GM10248 (cell line): ENCODE measurements at regions not wholly inside any gene's neighbourhood (a gene's known extent, or its start where the extent isn't known, plus 50 kb on each side); places are given as distances from the start of the nearest gene placed in this dataset.

Experiments
- CTCF ChIA-PET: fragments of 300-600 bp; sonication (Branson Sonifier 250); formaldehyde crosslinking; extraction: SDS; loops from one replicate; lab custom pipeline; 2021; ENCODE audit warnings: antibody characterized with exemption; lab: Yijun Ruan, JAX
- POLR2A ChIA-PET: fragments of 350-650 bp; sonication (Branson Sonifier 250); formaldehyde crosslinking; extraction: SDS; loops from one replicate; lab custom pipeline; 2020; ENCODE audit warnings: antibody characterized with exemption; lab: Yijun Ruan, JAX
- DNase-seq: peaks from one replicate; pipeline ENCODE4 v3.0.0; 2012; ENCODE audit errors: extremely low spot score
- CTCF ChIP-seq: IDR thresholded peaks from 2 replicates; pipeline ENCODE4 v1.5.1; 2012; ENCODE audit warnings: mild to moderate bottlenecking, low read depth; ENCODE audit errors: extremely low read depth, missing control alignments, control extremely low read depth

- no peak for DNase-seq
- POLR2A ChIA-PET: no interaction called here
- no peak for TF ChIP-seq CTCF
- CTCF ChIA-PET: no interaction called here
Observed at GRCh38 chrX:39648548-39649254, 449.1 kb downstream of the BCOR start.

DNA sequence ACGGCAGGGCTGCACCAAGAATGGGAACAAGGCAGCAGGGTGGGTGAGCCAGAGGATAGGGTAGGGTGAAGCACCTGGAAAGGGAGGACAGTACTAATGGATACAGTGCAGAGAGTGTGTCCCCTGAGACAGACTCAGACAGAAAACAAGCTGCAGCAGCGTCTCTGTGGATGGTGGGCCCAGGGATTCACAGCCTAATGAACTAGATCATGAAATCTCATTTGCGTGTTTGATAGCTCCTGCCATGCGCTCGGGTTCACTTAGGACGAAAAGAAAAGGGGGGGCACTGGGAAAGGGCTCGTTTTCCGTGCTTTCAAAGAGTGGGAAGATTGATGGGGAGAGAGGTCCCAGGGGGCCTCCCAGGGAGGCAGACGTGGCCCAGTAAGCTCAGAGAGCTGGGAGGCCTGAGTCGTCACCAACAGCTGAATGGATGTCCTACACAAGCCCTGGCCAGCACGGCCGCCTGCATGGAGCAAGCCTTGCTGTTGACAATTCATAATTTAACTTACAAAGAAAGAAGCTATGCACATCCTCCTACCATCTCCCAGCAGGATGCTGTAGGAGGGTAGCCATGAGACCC is 446.9 kb downstream of the BCOR start:
- DNase-seq: no peak
- ChIA-PET POLR2A (no interaction called here), CTCF (no interaction called here)
- TF ChIP-seq CTCF: no peak

- ChIA-PET POLR2A (no interaction called here), CTCF (no interaction called here)
- peak; percentile 27 for TF ChIP-seq CTCF
- DNase-seq: peak; percentile 24
Observed at GRCh38 chrX:39652336-39652735, 445.4 kb downstream of the BCOR start.

DNA sequence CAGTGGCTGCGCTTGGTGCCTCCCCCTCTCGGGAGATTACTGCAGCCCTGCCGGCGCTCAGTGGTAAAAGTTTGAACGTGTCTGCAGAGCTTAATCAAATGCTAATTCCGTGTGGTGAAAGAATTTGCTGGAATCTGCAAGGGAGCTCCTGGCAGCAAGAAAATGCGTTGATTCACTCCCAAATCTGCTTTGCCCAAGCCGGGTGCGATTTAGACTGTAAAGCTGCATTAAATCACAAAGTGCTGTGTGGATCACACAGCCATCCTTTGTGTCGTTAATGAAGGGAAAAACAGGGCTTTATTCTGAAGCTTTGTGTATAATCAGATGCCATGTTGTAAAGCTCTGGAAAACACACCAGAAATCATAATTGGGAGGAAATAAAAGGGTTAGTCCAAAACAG is 444.1 kb downstream of the BCOR start:
- TF ChIP-seq CTCF: no peak
- ChIA-PET CTCF (no interaction called here), POLR2A (no interaction called here)
- DNase-seq: no peak

DNA sequence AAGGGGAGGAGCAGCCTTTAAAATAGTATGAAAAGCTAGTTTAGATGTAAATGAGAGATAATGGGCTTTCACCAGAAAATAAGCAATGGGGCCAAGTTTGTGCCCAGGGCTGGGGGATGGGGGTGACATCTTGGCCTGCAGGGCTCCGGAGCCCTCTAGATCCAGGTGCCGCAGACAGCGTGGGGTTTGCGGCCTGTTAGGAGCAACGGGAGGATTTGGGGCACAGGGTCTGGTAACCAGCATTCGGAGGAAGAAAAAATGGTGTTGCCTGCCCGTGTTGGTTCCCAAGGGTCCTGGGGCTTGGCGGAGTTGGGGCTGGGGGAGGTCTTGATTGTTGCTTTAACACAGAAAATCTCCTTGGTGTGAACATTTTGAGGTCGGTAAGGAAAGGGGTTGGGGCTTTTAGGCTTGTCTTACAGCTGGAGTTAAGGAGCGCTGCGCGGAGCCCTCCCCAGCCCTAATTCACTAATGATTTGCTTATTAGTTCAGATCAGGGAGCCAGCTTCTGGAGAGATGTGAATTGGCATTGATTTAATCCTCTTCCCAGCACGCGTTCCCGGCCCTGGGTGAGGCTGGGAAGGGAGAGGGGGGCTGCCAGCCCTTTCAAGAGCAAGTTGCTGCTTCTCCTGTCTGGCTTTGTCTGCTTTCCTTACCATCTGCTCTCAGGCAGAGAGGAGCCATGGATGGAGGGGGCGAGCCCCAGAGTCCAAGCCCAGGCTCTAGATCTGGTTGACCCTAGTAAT is 443.4 kb downstream of the BCOR start:
- no peak for DNase-seq
- no peak for TF ChIP-seq CTCF
- CTCF ChIA-PET: no interaction called here

GRCh38 chrX:39654952-39655351 is 442.8 kb downstream of the BCOR start:
- no peak for TF ChIP-seq CTCF
- DNase-seq: no peak
- ChIA-PET CTCF (no interaction called here), POLR2A (no interaction called here)

More for the DNA sequence above, 443.4 kb downstream of the BCOR start:
- POLR2A ChIA-PET: no interaction called here
